ENCODE measurements at regions not wholly inside any gene's neighbourhood (a gene's known extent, or its start where the extent isn't known, plus 50 kb on each side); places are given as distances from the start of the nearest gene placed in this dataset.

DNA sequence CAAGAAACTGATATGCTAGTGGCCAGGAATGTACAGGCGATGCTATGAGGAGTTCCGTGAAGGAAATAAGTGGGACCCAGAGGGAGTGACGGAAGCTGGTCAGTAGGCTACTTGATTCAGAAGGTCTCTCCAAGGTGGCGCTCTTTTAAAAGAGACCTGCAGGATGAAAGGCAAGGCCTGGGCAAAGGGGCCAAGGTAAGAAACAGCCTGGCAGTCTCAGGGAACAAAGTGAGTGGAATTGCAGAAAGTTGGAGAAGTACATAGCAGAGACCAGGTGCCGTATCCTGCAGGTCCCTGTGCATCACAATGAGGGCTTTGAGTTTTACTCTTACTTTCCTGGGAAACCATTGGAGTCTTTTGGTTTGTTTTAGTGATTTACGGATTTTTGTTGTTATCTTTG lies 905.6 kb downstream of the BCL11B start:
- no peak for DNase-seq

DNA sequence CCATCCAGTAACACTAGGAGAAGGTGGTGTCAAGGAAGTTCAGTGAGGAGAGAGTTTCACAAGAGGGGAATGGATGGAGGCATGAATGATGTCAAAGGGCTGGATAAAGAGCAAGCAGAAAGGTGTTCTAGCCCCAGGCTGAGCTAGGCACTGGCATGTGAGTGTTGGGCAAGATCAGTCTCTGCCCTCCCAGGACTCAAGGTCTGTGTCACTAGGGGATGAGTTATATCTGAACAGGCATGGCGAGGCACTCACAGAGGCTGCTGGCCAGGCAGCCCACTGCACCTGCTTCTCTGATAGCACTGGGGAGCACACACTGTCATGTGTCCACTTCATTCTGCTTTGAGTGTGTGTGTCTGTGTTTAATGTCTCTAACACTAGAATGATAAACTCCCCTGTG lies 903.8 kb downstream of the BCL11B start:
- peak; percentile 44 for DNase-seq

DNA sequence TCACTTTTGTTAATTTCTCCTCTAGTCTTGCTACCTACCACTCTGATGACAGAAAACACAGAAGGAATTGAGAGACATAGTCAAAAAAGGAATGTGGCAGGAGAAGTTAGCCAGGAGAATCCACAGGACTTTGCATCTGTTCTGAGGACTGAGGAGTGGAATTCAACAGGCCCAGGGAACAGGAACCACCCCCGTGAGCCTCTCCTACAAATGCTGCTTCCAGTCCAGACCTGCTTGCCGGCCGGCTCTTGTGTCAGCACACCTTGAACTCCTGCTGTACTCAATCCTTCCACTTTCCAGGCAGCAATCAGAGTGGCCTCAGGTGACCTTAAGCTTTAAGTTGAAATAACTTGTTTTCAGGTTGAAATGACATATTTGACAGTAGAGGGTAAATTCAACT lies 903.1 kb downstream of the BCL11B start:
- DNase-seq: no peak

DNA sequence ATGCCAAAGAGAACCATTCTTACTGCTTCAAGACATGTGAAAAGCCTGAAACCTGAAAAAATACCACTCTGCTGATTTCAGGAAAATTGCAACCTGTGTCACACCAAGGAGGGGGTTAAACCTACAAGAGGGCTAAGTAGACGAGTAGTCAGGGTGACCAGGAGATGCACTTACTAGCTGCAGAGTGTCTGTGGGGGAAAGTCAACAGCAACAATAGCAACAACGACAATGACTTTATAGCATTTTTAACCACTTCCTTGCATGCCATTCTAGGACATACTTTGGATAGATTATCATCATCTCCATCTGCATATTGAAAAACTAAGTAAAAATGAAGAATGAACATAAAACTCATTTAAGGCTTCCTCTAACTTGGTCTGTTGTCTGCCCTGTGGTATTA lies 902.7 kb downstream of the BCL11B start:
- DNase-seq: no peak

DNA sequence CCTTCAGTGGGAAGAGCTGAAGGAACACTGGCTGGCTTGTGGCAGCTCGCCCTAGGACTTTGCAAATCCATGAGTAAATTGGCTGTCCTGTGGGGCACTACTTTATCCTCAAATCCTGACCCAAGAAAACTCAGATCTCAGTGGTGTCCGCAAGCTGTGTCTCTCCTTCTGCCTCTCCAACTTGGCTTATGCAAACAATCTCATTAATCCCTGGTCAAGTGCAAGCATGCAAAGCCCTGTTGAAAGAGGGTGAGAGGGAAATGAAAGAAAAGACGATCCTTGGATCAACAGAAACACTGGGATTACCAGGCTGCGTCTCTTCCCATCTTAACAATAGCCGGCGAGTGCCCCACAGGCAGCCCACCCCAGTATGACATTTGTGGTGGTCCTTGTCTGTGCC lies 901.6 kb downstream of the BCL11B start:
- DNase-seq: peak; percentile 9

DNA sequence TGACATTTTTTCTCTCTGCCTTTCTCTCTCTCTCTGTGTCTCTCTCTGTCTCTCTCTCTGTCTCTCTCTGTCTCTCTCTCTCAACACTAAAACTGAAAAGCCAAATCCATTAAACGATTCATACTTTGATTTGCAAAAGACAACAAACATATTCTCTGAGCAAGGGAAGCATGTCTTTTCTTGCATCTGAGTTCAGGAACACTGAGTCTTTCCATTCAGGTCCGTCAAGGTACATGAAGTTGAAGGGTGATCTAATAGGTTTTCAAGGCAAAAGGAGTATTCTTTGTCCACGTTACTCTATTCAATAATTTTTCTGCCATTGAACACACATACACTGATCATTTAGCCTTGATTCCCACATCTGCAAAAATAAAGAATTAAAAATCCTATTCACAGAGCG lies 900.9 kb downstream of the BCL11B start:
- DNase-seq: no peak

DNA sequence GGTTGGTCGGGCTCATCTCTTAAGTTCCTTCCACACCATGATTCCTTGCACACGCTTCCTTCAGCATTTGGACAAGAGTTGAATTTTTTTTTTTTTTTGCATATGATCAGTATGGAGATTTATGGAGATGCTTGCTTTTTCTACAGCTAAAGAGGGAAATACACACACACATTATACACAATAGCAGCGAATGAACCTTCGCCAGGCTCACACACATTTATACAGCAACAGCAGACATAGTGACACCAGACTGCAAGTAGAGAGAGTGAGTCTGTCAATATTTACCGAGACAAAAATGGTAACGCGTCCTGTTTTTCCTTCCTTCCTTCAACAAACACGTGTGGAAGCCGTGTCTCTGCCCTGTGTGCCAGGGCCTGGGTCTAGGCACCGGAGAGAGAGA lies 897.9 kb downstream of the BCL11B start:
- DNase-seq: no peak

DNA sequence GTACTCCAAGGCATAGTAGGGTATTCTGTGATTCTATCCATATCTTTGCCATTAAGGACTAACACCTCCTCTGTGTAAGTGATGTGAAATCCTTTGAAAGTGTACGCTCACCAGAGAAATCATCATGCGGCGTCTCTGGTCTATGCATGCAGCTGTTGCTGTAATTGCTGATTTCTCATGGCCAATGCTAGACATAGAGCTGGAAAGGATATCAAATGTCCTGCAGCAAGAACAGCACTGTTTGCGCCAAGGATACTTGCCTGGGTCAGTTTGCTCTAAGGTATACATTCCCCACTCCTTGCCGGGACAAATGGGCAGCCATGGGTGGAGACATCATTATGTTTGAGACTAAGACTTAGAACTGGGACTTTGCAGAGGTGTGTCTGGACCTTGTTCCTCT lies 896.4 kb downstream of the BCL11B start:
- DNase-seq: no peak

DNA sequence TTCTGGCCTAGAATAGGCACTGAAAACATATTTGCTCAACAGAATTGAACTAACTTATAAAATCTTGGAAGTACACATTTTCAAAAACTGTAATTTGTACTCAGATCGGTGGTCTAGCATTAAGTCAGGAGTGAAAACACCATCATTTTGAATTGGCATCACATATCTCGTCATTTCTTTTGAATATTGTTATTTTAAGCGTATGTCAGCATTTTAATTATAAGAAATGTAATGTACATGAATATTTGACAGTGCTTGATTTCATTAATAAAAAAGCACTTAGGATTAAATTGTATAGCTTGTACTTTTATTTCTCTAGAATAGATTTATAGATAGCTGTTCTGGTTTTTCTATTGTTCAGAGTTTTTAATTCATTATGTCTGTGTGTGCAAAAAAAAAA lies 892.2 kb downstream of the BCL11B start:
- no peak for DNase-seq

DNA sequence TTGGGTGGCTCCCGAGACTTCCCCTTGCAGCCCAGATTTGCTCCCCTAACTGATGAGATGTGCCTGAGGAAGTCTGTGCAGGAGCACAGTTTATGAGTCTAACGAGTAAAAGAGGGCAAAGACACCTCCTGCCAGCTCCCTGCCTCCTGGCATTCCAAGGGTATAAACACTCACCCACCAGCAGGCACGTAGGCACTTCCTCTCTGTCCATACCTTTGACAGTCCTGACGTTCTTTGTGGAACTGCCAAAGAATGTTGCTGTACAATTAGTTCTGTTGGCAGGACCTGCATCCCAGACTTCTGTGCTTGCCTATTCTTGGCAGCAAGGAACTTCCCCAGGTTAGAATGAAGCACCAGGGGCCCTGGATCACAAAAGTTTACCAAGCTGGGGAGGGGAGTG lies 889.3 kb downstream of the BCL11B start:
- DNase-seq: no peak

DNA sequence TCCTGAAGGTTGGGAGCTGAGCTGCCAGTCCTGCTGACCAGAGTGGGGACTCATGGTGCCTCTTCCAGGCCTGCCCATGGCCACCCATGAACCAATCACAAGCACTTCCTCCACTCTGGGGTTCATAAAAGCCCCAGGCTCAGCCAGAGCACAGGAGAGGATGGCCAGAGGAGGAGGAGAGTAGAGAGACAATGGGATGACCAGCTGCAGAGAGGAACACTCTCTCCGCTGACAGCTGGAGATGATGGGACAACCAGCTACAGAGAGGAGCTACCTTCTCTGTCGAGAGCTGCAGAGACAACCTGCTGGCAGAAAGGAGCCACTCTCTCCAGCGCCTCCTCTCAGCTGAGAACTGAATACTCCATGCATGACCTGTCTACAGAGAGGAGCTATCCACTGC lies 886.1 kb downstream of the BCL11B start:
- no peak for DNase-seq

DNA sequence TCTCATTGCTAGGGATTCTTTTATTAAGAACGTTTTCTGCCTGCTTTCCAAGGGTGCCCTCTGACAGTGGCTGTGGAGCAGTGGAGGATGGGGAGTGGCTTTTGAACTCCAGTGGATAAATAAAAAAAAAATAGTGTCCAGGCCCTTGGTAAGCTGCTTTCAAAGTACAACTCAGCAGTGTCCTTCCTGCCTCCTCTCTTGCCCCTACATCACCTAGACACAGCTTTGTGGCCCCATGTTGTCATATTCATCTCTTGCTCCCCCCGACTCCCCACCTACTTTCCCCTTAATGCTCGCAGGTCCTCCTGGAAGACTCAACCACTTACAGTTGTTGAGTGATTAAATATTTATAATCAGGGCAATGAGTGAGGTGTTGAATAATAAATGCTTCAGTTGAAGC lies 880.9 kb downstream of the BCL11B start:
- DNase-seq: no peak

DNA sequence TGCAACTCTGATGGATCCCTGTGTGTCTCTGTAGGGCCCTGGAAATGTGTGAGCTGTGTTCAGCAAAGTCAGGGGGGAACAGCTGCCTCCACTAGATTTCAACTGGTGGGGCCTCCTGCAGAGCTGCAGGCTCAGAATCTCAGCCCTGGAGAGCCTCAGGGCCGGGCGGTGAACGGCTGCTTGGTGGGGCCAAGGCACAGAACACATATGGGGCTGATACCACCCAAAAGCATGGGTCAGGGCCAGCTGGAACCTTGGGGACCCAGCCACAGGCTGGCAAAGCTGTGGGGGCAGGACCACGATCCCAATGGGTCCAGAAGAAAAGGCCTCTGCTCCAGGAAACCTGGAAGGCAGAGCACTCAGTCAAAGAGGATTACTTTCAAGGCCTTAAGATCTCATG lies 878.5 kb downstream of the BCL11B start:
- no peak for DNase-seq

DNA sequence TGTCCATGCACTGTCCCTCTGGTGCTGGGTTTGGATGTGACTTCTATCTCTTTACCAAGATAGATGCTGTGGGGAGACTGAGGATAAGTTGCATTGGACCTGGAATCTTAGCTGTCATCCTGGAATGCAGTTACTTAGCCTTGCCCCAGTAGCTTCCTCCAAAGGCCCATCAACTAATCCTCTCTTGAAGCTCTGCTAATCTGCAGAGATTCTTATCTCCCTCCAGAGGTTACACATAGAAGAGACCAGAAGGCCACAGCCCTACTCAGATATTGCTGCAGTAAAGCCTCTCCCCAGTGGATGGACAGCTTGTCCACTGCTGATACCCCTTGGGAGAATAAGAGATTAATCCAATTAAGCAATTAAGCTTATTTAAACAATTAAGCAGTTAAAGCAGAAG lies 867.2 kb downstream of the BCL11B start:
- no peak for DNase-seq

DNA sequence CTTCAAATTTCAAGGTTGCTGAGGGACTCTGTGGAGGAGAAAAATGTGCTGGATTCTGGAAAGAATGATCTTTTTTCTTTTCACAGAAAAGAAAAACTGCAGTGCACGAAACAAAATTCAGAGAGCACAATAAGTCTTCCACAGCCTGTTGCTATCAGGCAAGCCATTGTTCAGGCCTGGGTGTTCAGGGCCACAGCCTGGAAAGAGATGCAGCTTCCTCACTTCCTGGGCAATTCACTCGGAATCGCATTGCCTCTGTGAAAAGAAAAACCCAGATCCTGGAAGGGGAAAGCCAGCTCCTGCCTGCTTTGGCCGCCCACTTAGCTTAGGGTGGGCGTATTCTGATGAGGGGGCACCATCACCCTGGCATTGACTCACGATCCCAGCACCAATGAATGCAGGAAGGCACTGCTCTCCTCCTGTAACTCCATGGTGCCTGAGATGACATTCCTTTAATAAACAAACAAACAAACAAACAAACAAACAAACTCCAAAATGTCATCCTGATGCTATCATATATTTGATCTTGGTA lies 863.9 kb downstream of the BCL11B start:
- no peak for DNase-seq

DNA sequence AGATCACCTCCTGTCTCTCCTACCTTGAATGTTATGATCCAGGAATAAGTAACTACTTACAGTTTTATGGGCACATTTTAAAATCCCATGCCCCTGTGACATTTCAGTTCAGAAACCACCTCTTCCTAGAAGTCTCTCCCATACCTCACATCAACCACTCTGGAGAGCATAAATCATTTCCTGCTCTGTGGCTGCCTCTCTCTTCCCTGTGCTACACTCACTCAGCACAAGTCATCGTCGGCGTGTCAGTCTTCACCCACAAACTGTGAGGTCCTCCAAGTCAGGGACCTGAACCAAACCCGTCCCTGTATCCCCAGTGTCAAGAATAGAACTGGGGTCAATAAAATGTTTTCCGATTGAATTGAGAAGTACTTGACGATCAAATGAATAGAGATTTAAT lies 863.3 kb downstream of the BCL11B start:
- DNase-seq: no peak

DNA sequence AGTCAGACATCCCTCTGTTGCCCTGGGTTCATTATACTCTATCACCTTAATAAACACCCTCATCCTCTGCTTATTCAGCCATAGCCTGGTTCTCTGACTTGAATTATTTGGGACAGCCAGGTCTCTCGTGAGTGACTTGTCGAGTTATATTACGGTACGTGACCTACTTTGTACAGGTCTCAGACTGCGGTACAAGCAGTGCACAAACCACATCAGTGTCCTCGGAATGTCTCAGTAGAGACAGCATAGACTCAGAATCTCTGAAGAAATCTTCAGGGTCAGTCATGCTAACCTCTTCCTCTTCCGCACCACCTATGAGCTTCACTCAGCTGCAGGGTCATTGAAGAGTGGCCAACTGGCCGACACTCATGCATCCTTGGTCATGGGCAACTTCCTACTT lies 860.8 kb downstream of the BCL11B start:
- no peak for DNase-seq

DNA sequence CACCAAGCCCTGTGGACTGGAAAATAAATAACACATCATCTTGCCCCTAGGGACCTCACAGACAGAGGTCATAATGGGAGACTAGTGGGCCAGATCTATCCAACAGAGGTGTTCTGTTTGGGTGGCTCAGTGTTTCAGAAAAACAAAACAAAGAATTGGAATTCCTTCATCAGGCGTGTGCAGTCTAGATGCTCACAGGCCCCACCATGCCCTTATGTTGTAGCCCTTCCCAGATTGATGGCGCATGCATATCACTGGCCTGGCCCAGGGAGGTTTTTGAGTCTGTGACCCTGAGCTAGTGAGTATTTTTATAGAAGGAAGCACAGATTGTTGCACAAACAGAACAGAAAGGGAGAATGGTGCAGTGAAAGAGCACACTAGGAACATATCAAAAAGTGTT lies 859.6 kb downstream of the BCL11B start:
- no peak for DNase-seq

DNA sequence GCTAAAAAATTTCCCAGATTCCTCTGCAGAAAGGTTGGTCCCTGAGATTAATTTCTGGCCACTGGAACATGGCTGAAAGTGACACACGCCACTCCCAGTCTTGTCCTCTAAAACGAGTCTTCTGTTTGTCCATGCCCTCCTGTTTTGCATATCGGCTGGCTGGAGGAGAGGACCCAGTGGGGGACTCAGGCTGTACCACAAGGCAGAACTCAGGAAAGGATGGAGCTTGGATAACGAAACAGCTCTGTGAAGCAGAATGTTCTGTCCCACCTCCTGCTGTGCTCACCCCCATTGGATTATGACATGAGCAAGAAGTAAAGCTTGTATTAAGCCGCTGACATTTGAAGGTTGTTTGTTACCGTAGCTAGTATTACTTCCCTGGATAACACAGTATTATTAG lies 856.2 kb downstream of the BCL11B start:
- no peak for DNase-seq

DNA sequence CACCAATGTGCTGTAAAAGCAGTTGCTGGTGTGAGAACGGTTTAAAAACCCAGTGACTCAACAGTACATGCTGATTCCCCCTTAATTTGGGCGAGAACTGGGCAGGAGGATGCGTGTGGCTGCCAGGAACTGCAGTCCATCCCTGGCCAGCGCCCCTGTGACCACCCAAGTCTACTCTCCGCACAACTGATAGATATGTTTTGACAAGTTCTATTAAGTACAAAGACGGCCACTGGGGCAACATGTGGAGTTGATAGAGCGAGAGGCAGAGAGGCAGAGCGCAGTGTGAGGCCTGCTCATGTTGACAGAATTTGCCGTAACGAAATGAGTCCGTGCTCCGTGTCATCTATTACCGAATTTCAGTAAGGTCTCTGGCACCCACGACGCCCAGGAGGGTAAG lies 855.0 kb downstream of the BCL11B start:
- no peak for DNase-seq

DNA sequence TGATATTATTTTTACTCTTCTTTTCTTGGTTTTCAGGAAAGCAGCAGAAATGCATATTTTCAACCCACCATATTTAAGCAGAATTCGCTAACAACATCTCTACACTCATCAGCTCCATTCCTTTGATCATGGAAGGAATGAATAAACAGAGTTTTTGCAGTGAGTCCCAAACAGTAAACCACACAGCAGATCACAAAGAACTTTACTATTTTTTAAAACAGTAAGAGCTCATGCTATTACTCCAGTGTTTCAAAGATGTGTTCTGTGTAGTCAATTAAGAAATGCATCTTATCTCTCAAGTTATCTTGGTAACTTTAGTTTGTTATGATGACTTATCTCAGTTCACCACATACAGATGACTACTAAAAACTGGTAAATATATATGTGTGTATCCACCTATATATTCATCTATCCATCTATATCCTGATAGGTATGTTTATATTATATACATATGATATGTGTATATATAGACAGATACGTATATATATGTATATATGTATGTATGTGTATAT lies 843.5 kb downstream of the BCL11B start:
- DNase-seq: no peak

DNA sequence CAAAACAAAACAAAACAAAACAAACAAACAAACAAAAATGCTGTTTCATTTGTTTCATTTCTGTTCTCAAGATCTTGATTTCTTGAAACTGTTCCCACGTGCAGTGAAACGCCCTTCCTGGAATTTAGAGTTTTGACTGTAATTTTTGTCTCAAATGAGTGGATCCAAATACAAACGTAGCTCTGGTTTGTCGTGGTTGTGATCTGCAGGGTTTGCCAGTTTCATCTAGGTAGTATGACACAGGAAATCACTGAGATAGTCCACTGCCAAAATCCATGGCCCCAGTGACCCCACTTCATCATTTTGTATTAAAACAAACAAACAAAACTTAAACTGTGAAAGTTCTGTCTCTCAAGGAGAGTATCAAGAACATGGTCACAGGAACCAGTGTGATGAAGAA lies 838.6 kb downstream of the BCL11B start:
- no peak for DNase-seq

DNA sequence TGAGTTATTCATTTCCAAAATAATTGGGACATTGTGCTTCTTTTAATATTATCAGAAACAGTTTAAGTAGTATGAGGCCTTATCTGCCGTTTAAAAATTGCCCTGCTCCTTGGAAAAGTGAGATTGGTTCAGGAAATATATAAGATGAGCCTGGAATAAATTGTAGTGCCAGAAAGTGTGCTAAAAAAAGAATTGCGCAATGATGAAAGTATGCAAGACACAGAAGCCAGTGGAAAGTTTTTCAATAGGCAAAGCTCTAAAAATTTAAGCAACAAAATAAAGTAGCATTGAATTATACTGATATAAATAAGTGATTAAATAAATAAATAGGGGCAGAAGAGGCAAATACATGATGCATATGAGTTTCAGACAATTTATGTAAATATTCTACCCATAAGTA lies 834.9 kb downstream of the BCL11B start:
- no peak for DNase-seq

DNA sequence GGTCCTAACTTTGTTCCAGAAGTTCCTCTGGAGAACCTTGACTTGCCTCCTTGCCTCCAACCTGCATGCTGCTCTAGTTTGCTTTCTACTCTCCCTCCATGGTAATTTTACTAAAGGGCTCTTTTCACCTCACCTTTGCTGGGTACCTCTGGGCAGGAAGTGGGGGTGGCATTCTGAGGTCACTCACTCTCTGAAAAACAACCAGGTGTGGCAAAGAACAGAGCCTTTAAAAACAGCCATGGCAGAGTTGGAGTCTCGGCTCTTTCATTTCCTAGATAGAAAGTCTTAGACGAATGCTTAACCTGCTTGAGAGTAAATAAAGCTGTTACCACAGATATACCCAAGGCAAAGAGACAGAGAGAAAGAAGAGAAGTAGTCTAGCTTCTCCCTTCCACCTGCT lies 827.9 kb downstream of the BCL11B start:
- DNase-seq: no peak

DNA sequence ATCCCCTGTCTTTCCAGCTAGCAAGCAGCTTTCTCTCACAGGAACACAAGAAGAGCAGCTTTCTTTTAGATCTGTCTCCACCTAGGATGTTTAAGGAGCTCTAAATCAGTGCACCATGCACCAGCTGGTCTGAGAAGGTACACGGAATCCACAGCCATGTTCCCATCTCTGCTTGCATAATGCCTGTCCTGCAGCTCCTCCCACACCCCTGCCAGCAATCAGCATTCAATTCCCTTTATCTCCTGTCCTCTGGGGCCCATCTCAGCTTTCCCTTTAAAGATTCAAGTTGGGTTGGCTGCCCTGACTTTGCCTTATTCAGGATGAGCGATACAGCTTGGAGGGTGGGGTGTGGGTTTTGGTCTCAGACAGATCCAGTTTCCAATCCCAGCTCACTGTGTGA lies 826.3 kb downstream of the BCL11B start:
- DNase-seq: no peak

DNA sequence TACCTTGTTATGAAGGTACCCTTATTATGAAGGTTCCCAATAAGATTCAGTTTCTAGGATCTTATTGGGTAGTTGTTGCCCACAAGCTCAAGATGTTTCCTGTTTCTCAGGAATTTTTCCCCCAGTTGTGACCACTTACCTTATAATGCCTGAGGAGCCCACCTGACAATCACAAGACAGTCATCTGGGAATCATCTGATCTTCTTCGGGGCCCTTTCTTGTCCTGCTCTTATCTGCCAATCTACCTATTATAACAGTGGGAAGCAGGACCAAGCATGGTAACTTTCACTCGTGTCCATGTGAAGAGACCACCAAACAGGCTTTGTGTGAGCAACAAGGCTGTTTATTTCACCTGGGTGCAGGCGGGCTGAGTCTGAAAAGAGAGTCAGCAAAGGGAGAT lies 825.5 kb downstream of the BCL11B start:
- no peak for DNase-seq
